ENCODE measurements at regions not wholly inside any gene's neighbourhood (a gene's known extent, or its start where the extent isn't known, plus 50 kb on each side); places are given as distances from the start of the nearest gene placed in this dataset.

DNA sequence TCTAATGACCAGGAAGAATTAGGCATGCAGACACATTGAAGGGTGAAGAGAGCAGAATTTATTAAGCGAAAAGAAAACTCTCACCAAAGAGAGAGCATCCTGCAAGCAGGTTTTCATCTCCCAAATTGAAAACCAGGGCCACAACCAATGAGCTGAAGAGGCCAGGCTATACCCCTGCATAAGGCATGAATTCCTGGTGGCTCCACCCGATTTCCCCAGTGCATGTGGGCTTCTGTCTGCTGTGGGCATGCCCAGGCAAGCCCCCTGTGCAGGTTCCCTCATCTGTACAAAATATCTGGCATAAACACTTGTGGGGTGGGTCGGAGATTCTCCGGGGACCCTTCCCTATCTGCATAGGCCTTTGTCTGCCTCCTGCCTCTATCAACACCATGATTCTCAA is 621.6 kb upstream of the LRRTM1 start:
- TF ChIP-seq, protein P1, sequence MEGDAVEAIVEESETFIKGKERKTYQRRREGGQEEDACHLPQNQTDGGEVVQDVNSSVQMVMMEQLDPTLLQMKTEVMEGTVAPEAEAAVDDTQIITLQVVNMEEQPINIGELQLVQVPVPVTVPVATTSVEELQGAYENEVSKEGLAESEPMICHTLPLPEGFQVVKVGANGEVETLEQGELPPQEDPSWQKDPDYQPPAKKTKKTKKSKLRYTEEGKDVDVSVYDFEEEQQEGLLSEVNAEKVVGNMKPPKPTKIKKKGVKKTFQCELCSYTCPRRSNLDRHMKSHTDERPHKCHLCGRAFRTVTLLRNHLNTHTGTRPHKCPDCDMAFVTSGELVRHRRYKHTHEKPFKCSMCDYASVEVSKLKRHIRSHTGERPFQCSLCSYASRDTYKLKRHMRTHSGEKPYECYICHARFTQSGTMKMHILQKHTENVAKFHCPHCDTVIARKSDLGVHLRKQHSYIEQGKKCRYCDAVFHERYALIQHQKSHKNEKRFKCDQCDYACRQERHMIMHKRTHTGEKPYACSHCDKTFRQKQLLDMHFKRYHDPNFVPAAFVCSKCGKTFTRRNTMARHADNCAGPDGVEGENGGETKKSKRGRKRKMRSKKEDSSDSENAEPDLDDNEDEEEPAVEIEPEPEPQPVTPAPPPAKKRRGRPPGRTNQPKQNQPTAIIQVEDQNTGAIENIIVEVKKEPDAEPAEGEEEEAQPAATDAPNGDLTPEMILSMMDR (IDR thresholded peaks at IDR 0.05; ENCODE audit: poor library complexity) = no peak
- TF ChIP-seq EZH2phosphoT487 (IDR thresholded peaks at IDR 0.05; ENCODE audit: low read depth, severe bottlenecking, unreplicated experiment) = no peak
